Left colon (tissue), 2 donors: ENCODE measurements at regions not wholly inside any gene's neighbourhood (a gene's known extent, or its start where the extent isn't known, plus 50 kb on each side); places are given as distances from the start of the nearest gene placed in this dataset.
"Not testable (repeated sequence)": the region's sequence is repeated elsewhere in the genome, so short reads cannot be mapped to it uniquely, and the experiment has no call there.

ENCODE experiments used
- ATAC-seq: fragments of 200-7000 bp; cut with Tn5 transposase; one replicate; pipeline ENCODE4 v1.9.1; 2020; ENCODE audit warnings: mild to moderate bottlenecking, moderate library complexity
- DNase-seq, 2 donors: peaks; one replicate each; pipeline ENCODE4 v3.0.0-alpha.2; 2020
- intact Hi-C, 2 donors: fragments of 100-400 bp; cut with DNase I in 1 of 2; cut with micrococcal nuclease in 1 of 2; formaldehyde crosslinking; loops; one replicate each; pipeline versions ENCODE4 v1.11.2 to v1.14.0; 2022; cut with DNase I, micrococcal nuclease
- donor health status: DM: no; HTN: no; CAD: no.
- donor health status: DM: yes; HTN: yes; CAD: no.

- ATAC-seq = no peak
- intact Hi-C loops = no loop called here
- no peak for DNase-seq
These were observed 278.0 kb upstream of the MGAT5 start for GRCh38 chr2:133975676-133976428.

GRCh38 chr2:133976659-133977058 lies 277.2 kb upstream of the MGAT5 start:
- intact Hi-C loops = no loop called here
- ATAC-seq = no peak

GRCh38 chr2:133977405-133977804 lies 276.5 kb upstream of the MGAT5 start:
- no peak for DNase-seq
- intact Hi-C loops = no loop called here
- ATAC-seq = no peak

More at GRCh38 chr2:133976659-133977058, 277.2 kb upstream of the MGAT5 start:
- DNase-seq = no peak

GRCh38 chr2:133982256-133982655 lies 271.6 kb upstream of the MGAT5 start:
- ATAC-seq (peak; percentile 86), DNase-seq (peak; percentile 13 to 26)
- intact Hi-C loops = no loop called here

GRCh38 chr2:133985563-133985962 lies 268.3 kb upstream of the MGAT5 start:
- ATAC-seq (no peak), DNase-seq (no peak)
- intact Hi-C loops = no loop called here

GRCh38 chr2:133986081-133986837 lies 267.6 kb upstream of the MGAT5 start:
- no peak for DNase-seq
- intact Hi-C loops = no loop called here
- no peak for ATAC-seq

- no peak for ATAC-seq
- no peak for DNase-seq
- intact Hi-C loops = no loop called here
These were observed 266.7 kb upstream of the MGAT5 start for GRCh38 chr2:133986881-133987795.

GRCh38 chr2:133988316-133988891 lies 265.5 kb upstream of the MGAT5 start:
- no peak for DNase-seq
- no peak for ATAC-seq
- intact Hi-C loops = no loop called here

GRCh38 chr2:133991606-133992168 lies 262.2 kb upstream of the MGAT5 start:
- DNase-seq = no peak
- ATAC-seq = no peak
- intact Hi-C loops = no loop called here

- no peak for ATAC-seq
- intact Hi-C loops = no loop called here
- no peak for DNase-seq
These were observed 261.4 kb upstream of the MGAT5 start for GRCh38 chr2:133992454-133992853.

- intact Hi-C loops = no loop called here
- ATAC-seq (no peak), DNase-seq (no peak)
These were observed 260.7 kb upstream of the MGAT5 start for GRCh38 chr2:133993160-133993559.

- intact Hi-C loops, DNase-seq, ATAC-seq: not testable (repeated sequence)
These were observed 255.1 kb upstream of the MGAT5 start for GRCh38 chr2:133998726-133999125.

GRCh38 chr2:134002391-134002790 lies 251.5 kb upstream of the MGAT5 start:
- intact Hi-C loops = no loop called here
- ATAC-seq (no peak), DNase-seq (no peak)

GRCh38 chr2:134002921-134003320 lies 251.0 kb upstream of the MGAT5 start:
- intact Hi-C loops = no loop called here
- no peak for DNase-seq
- no peak for ATAC-seq

- ATAC-seq (no peak), DNase-seq (no peak)
- intact Hi-C loops = no loop called here
These were observed 249.4 kb upstream of the MGAT5 start for GRCh38 chr2:134004467-134004866.

- intact Hi-C loops = no loop called here
- ATAC-seq (no peak), DNase-seq (no peak)
These were observed 245.0 kb upstream of the MGAT5 start for GRCh38 chr2:134008837-134009236.

- intact Hi-C loops = no loop called here
- DNase-seq (no peak), ATAC-seq (no peak)
These were observed 244.4 kb upstream of the MGAT5 start for GRCh38 chr2:134009440-134009839.

GRCh38 chr2:134009906-134010305 lies 244.0 kb upstream of the MGAT5 start:
- ATAC-seq, intact Hi-C loops, DNase-seq: not testable (repeated sequence)
